ENCODE measurements at regions not wholly inside any gene's neighbourhood (a gene's known extent, or its start where the extent isn't known, plus 50 kb on each side); places are given as distances from the start of the nearest gene placed in this dataset.

DNA sequence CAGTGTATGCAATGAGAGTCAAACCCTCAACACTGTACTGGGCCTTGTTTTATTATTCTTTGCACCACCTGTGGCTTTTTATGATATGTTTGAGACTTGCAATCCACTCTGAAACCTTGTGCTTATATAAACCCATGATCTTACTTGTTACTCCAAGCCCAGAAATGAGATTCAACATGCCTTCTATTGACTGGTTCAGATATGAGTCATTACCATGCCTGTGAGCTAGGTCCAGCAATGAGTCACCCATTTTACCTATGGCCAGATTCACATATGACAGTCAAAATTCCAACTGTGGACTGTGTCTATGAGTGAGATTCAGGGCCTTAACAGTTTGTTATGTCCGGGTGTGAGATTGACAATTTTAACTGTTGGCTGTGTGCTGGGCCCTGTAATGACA, 1846.1 kb downstream of the TP53TG3F start:
- 33% methylated on average over 1 of the region's 1 CpG for WGBS (ENCODE audit: insufficient coverage)
- DNase-seq (no peak), ATAC-seq (ENCODE audit: low read depth) (no peak)
- TF ChIP-seq, protein P1, sequence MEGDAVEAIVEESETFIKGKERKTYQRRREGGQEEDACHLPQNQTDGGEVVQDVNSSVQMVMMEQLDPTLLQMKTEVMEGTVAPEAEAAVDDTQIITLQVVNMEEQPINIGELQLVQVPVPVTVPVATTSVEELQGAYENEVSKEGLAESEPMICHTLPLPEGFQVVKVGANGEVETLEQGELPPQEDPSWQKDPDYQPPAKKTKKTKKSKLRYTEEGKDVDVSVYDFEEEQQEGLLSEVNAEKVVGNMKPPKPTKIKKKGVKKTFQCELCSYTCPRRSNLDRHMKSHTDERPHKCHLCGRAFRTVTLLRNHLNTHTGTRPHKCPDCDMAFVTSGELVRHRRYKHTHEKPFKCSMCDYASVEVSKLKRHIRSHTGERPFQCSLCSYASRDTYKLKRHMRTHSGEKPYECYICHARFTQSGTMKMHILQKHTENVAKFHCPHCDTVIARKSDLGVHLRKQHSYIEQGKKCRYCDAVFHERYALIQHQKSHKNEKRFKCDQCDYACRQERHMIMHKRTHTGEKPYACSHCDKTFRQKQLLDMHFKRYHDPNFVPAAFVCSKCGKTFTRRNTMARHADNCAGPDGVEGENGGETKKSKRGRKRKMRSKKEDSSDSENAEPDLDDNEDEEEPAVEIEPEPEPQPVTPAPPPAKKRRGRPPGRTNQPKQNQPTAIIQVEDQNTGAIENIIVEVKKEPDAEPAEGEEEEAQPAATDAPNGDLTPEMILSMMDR (IDR thresholded peaks at IDR 0.05) = no peak
- TF ChIP-seq EZH2 (IDR thresholded peaks at IDR 0.05; ENCODE audit: borderline replicate concordance, insufficient read depth, low read depth, low read length, poor library complexity, severe bottlenecking) = no peak
- Mint-ChIP-seq H3K4me1 (no peaks in the 10 kb centered on the region), H3K4me3 (no peak overlapping the region), H3K9me3 (ENCODE audit: insufficient read depth) (peaks cover 7% of the 10 kb centered on the region), H3K27ac (no peak overlapping the region), H3K27me3 (no peaks in the 10 kb centered on the region)
- no peak overlapping the region for H3K27ac ChIP-seq (ENCODE audit: low read length in 2 of 2)
- H3K9me3 ChIP-seq (ENCODE audit: control extremely low read depth in 1 of 3, control insufficient read depth in 2 of 3, insufficient read depth in 1 of 3, low read length in 2 of 3) = peaks cover 3 to 17% (median 10%) of the 10 kb centered on the region in 3 donors
- no peaks in the 10 kb centered on the region for H3K79me2 ChIP-seq (ENCODE audit: control insufficient read depth, insufficient read depth, low read length)
- H2AFZ ChIP-seq (ENCODE audit: insufficient read depth, low read depth, low read length, poor library complexity, severe bottlenecking) = no peak overlapping the region
- no peak overlapping the region for H3K9ac ChIP-seq (ENCODE audit: low read length)
- H3K27me3 ChIP-seq (replicated peaks in 1 of 4; ENCODE audit: control extremely low read depth in 1 of 4, control insufficient read depth in 3 of 4, insufficient read depth in 4 of 4, low read length in 3 of 4) = no peaks in the 10 kb centered on the region
- no peak overlapping the region for H3K4me3 ChIP-seq (ENCODE audit: control extremely low read depth in 1 of 5, extremely low read depth in 1 of 5, insufficient read depth in 1 of 5, low read depth in 2 of 5, low read length in 4 of 5)
- H4K20me1 ChIP-seq (ENCODE audit: control insufficient read depth, insufficient read depth, low read length, poor library complexity, severe bottlenecking) = no peaks in the 10 kb centered on the region
- H3K4me2 ChIP-seq (replicated peaks; ENCODE audit: low read depth, low read length, poor library complexity, severe bottlenecking) = no peak overlapping the region
- no peaks in the 10 kb centered on the region for H3K36me3 ChIP-seq (replicated peaks in 1 of 2; ENCODE audit: control extremely low read depth in 1 of 2, control insufficient read depth in 1 of 2, extremely low read depth in 1 of 2, insufficient read depth in 2 of 2, low read length in 1 of 2)
- ChIA-PET POLR2A (no interaction called here), CTCF (no interaction called here)
- H3K4me1 ChIP-seq (ENCODE audit: control insufficient read depth in 2 of 2, insufficient read depth in 2 of 2, low read length in 2 of 2) = no peaks in the 10 kb centered on the region
- intact Hi-C loops (cut with micrococcal nuclease) = no loop called here

DNA sequence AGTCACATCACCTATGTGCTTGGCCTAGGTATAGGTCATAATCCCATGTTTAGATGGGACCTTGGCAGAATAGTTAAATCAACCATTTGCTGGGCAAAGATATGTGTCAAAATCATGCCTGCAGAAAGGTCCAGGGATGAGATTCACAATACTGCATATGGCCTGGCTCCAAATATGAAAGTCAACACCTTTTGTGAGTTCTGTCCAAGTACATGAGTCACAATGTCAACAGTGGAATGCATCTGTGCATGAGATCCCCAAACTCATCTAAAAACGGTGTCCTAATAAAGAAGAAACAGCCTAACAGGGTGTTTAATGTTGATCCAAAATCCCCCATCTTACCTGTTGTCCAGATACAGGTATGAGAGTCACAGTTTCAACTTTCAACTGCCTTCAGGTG, 1847.5 kb downstream of the TP53TG3F start:
- intact Hi-C loops (cut with micrococcal nuclease) = no loop called here

More for the DNA sequence above, 1847.5 kb downstream of the TP53TG3F start:
- H2AFZ ChIP-seq (ENCODE audit: insufficient read depth, low read depth, low read length, poor library complexity, severe bottlenecking) = no peak overlapping the region
- H3K79me2 ChIP-seq (ENCODE audit: control insufficient read depth, insufficient read depth, low read length) = no peaks in the 10 kb centered on the region
- Mint-ChIP-seq H3K4me1 (no peaks in the 10 kb centered on the region), H3K27me3 (no peaks in the 10 kb centered on the region), H3K9me3 (ENCODE audit: insufficient read depth) (peaks cover 7% of the 10 kb centered on the region), H3K4me3 (no peak overlapping the region), H3K27ac (no peak overlapping the region)
- no peaks in the 10 kb centered on the region for H3K36me3 ChIP-seq (replicated peaks in 1 of 2; ENCODE audit: control extremely low read depth in 1 of 2, control insufficient read depth in 1 of 2, extremely low read depth in 1 of 2, insufficient read depth in 2 of 2, low read length in 1 of 2)
- H4K20me1 ChIP-seq (ENCODE audit: control insufficient read depth, insufficient read depth, low read length, poor library complexity, severe bottlenecking) = no peaks in the 10 kb centered on the region
- CTCF ChIA-PET = no interaction called here
- no peak overlapping the region for H3K4me3 ChIP-seq (ENCODE audit: control extremely low read depth in 1 of 5, extremely low read depth in 1 of 5, insufficient read depth in 1 of 5, low read depth in 2 of 5, low read length in 4 of 5)
- no peaks in the 10 kb centered on the region for H3K27me3 ChIP-seq (replicated peaks in 1 of 4; ENCODE audit: control extremely low read depth in 1 of 4, control insufficient read depth in 3 of 4, insufficient read depth in 4 of 4, low read length in 3 of 4)
- H3K9ac ChIP-seq (ENCODE audit: low read length) = no peak overlapping the region
- TF ChIP-seq EZH2 (IDR thresholded peaks at IDR 0.05; ENCODE audit: borderline replicate concordance, insufficient read depth, low read depth, low read length, poor library complexity, severe bottlenecking) = no peak
- TF ChIP-seq, protein P1 (IDR thresholded peaks at IDR 0.05) = no peak
- no peak for ATAC-seq (ENCODE audit: low read depth)
- no CpG with 5 or more reads among the region's 1 CpG for WGBS (ENCODE audit: insufficient coverage)
- H3K4me1 ChIP-seq (ENCODE audit: control insufficient read depth in 2 of 2, insufficient read depth in 2 of 2, low read length in 2 of 2) = no peaks in the 10 kb centered on the region
- no peak overlapping the region for H3K27ac ChIP-seq (ENCODE audit: low read length in 2 of 2)
- no peak for DNase-seq
- POLR2A ChIA-PET = no interaction called here
- H3K4me2 ChIP-seq (replicated peaks; ENCODE audit: low read depth, low read length, poor library complexity, severe bottlenecking) = no peak overlapping the region
- peaks cover 3 to 30% (median 10%) of the 10 kb centered on the region in 3 donors for H3K9me3 ChIP-seq (ENCODE audit: control extremely low read depth in 1 of 3, control insufficient read depth in 2 of 3, insufficient read depth in 1 of 3, low read length in 2 of 3)

All from B cell (primary cell).